ENCODE measurements at regions not wholly inside any gene's neighbourhood (a gene's known extent, or its start where the extent isn't known, plus 50 kb on each side); places are given as distances from the start of the nearest gene placed in this dataset.
"Not testable (repeated sequence)": the region's sequence is repeated elsewhere in the genome, so short reads cannot be mapped to it uniquely, and the experiment has no call there.

GRCh38 chr3:22720596-22720995 lies 482.5 kb upstream of the UBE2E2 start:
- no peak for DNase-seq

DNA sequence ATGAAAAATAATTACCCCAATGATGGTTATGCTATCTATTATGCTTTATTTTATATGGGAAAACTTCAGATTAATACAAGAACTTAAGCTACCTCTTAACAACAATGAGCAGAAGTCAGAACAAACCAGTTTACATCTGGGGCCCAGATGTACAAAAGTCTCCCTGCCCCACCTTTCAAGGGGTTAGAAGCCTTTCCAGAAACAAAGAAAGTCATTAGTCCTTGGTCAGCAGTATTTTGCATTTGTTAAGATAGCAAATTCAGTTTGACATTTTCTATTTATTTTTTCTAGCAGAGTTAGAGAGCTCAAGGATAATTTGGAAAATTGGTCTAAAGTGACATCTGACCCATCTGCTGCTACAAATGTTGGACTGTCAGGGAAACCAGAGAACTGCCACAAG lies 478.7 kb upstream of the UBE2E2 start:
- no peak for DNase-seq

GRCh38 chr3:22728406-22728805 lies 474.7 kb upstream of the UBE2E2 start:
- no peak for DNase-seq

DNA sequence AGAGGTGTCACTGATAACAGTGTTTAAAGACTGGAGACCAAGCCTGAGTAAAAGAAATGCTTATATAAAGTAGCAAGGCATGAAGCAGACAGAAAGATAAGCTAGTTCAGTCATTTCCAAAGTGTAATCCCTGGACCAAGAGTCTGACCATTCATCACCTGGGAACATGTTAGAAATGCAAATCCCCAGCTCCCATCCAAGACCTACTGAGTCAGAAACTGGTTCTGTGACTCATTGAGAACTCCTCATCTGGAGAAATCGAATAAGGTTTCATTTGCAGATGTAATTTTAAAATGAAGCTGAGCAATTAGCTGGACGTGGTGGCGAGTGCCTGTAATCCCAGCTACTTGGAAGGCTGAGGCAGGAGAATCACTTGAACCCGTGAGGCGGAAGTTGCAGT lies 473.9 kb upstream of the UBE2E2 start:
- no peak for DNase-seq

DNA sequence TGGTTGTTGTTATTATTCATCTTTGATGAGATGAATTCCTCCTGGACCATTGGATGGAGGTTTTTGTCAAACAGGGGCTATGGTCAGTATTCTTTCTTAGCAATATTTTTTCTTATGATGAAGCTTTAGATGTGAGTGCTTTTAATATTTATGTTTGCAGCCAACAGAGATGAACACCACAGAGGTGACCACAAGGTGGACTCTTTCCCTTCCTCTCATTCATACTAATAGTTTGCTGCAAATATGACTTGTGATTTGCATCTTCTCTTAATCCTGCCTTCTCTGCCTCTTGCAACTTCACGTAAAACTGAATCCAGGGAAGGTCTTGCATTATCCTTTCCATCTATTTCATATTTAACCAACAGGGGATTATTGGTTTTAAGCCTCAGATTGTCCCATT lies 473.1 kb upstream of the UBE2E2 start:
- DNase-seq = no peak

DNA sequence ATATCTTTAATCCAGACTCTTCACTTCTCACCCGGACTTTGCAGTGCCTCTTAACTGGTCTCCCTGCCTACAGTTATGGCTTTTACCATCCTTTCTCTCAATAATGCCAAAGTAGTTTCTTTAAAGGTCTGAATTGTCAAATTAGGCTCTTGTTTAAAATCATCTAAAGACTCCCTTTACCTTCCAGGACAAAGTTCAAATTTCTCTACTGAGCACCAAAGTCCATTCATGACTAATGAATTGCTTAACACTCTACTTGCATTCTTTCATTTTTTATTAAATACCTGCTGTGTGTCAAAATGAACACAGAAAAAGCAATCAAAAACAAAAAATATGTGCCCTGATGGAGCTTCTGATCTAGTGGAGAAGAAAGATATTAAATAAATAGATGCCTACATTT lies 472.4 kb upstream of the UBE2E2 start:
- DNase-seq = no peak

- no peak for DNase-seq
These were observed 471.2 kb upstream of the UBE2E2 start for GRCh38 chr3:22731901-22732300.

- DNase-seq = no peak
These were observed 470.5 kb upstream of the UBE2E2 start for GRCh38 chr3:22732641-22733040.

- DNase-seq = no peak
These were observed 468.9 kb upstream of the UBE2E2 start for GRCh38 chr3:22734207-22734606.

GRCh38 chr3:22734756-22735155 lies 468.4 kb upstream of the UBE2E2 start:
- DNase-seq = no peak

DNA sequence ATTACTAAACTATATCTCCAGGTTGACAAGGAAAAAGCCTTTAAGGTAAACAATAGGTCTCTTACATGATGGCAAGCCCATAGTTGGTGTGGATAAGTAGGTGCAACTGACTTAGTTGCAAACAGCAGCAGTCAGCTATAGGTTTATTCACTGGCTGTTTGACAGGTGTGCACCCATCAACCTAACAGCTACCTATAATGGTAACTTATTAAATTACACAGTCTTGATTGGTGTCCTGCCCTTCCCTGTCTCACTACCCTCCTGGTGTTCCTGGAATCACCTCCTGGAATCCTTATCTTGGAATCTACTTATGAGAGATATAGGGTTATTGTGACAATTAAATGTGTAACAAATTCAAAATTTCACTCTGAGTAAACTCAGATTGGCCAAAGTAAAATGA lies 467.8 kb upstream of the UBE2E2 start:
- no peak for DNase-seq

- not testable (repeated sequence) for DNase-seq
These were observed 459.7 kb upstream of the UBE2E2 start for GRCh38 chr3:22743386-22743785.

DNA sequence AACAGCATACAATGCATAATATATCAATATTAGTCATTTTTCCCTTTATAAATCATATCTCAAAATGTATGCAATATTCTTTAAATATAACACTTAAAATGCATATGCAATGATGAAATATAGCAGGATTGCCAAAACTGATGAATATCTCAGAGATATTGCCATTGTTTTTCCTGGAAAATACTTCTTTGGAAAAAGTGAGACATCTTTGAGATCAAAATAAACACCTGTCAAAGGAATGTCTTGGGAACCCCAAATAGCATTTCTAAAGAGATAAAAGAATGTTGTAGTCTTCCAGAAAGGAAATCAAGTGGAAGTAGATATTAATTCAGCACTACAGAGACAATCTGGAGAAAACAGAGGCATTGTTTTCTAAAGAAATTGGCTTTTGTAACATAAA lies 457.8 kb upstream of the UBE2E2 start:
- no peak for DNase-seq

DNA sequence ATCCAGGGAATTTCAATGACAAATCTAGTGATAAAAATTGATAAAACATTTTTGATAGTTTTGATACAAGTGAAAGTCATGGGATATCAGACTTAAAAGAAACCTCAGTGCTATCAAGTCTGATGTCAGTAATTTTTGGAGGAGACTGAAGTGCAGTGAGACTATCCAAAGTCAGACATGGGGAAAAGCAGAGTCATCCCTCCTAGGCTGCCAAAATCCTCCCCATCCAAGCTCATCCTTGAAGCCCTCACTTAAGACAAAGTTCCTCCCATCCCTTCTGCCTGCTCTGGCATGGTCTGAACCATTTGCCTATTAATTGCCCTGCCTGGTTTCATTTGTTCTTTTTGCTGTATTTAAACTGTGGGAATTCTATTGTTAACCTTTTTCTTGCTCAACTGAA lies 456.9 kb upstream of the UBE2E2 start:
- DNase-seq = no peak

DNA sequence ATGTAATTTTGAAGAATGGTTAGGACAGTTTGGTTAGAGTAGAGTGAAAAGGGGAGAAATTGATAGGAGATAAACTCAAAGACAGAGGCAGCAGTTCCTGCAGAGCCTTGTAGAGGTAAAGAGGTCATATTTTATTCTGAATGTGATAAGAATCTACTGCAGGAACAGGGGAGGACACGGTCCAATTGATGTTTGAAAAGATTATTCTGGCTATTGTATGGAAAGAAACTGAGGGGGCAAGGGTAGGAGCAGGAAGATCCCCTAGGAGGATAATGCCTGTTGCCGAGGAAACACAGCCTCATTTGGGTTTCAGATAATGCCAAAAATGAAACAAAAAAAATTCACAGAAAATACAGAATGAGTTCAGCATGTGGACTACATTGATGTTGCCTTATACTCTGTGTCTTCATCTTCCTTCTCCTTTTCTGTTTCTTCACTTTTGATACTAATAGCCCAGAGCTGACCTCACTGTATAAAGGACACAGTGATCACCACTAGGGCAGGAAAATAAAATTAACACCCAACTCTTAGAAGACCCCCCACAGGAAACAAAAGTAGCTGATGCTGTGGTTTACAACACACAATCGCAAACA lies 454.6 kb upstream of the UBE2E2 start:
- DNase-seq = no peak

DNA sequence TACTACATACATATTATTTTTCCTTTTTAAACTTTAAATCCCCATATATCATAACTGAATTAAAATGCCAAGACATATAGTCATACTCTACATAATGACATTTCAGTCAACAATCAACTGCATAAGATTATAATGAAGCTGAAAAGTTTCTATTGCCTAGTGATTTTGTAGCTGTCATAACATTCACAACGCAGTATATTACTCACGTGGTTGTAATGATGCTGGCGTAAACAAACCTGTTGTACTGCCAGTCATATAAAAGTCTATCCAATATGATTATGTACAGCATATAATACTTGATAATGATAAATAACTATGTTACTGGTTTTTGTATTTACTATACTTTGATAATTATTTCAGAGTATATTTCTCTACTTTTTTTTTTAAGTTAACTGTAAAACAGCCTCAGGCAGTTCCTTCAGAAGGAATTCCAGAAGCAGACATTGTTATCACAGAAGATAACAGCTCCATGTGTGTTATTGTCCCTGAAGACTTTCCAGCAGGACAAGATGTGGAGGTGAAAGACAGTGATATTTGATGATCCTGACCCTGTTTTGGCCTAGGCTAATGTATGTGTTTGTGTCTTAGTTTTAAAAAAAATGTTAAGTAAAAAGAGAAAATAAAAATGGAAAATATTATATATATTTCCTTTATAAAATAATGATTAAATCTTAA lies 443.4 kb upstream of the UBE2E2 start:
- DNase-seq = no peak

- no peak for DNase-seq
These were observed 437.4 kb upstream of the UBE2E2 start for GRCh38 chr3:22765679-22766078.

DNA sequence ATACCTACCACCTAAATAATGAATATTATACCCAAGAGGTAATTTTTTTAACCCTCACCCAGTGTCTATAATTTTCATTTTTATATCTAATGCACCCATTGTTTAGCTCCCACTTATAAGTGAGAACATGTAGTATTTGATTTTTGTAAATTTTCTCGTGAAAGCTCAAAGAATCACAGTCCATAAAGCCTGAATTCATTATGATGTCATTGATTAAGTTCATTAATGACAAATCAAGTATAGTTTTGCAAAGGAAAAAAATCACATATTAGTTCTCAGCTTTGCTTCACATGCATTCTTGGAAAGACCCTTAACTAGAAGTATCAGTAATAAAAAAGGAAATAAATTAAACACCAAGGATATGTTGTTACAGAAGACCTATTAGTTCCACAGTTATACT lies 425.3 kb upstream of the UBE2E2 start:
- DNase-seq = no peak

DNA sequence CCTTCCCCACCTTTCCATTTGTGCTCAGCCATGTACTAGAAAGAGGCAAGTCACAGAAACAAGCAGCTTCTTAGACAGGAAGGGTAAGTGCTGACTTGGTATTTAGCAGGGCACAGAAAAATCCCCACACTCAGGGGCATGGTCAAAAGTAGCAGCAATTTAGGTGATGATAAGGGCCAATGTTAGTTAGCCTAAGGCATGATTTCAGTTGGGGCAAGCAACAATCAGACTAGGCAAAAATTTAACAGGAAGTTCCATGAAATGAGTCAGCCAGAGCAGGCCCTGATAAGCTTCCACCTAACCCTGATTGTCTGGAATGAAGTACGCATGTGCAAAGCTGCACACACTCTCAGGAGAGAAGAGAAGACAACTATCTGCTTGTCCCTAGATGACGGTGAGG lies 423.4 kb upstream of the UBE2E2 start:
- no peak for DNase-seq

DNA sequence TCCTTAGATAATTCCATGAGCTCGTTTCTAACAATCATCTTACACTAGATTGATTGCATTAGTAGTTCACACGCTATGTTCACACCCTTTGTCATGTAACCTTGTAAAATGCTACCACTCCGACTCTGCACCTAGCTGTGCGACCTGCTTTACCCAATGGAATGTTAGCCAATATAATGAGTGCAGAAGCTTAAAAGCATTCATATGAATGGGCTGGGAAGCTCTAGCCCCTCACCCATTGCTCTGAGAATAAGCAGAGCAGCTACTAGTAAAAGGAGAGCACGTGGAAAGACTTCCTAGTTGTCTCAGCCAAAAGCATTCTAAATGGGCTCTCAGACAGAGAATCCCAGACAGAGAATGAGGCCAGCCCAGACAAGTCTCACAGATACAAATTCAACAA lies 410.6 kb upstream of the UBE2E2 start:
- no peak for DNase-seq

DNA sequence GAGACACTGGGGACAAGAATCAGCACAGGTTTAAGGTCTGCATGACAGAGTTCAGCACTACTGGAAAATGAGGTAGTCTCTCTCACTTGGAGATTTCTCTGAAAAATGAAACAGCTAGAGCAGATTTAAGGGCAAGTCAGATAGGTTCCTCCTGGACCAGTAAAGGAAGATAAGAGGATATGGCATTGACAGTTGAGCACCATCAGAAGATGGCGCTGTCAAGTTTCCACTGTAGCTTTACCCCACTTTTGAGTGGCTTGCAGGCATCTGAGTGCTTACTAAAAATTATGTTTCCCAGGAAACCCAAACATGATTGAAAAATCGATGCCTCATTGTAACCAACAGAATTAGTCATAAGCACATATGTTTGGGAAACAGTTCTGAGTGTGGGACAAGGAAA lies 407.2 kb upstream of the UBE2E2 start:
- no peak for DNase-seq

GRCh38 chr3:22798461-22798860 lies 404.7 kb upstream of the UBE2E2 start:
- DNase-seq = no peak

GRCh38 chr3:22819209-22819608 lies 383.9 kb upstream of the UBE2E2 start:
- DNase-seq = no peak

- DNase-seq = no peak
These were observed 368.1 kb upstream of the UBE2E2 start for GRCh38 chr3:22835041-22835440.

DNA sequence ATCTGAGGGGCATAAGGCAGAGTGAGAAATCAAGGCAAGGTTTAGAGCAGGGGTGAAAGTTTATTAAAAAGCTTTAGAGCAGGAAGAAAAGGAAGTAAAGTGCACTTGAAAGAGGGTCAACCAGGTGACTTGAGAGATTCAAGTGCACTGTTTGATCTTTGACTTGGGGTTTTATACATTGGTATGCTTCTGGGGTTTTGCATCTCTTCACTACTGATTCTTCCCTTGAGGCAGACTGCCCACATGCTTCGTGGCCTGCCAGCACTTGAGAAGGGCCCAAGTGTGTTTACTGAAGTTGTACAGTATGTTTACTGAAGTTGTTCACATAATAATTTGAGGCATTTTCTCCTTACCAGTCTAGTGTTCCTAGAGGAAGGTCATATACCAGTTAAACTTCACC lies 367.0 kb upstream of the UBE2E2 start:
- no peak for DNase-seq
